HT1080 (cell line): ENCODE measurements at regions not wholly inside any gene's neighbourhood (a gene's known extent, or its start where the extent isn't known, plus 50 kb on each side); places are given as distances from the start of the nearest gene placed in this dataset.

Source experiments
- DNase-seq: peaks from one replicate; pipeline ENCODE4 v3.0.0-alpha.2; 2015; ENCODE audit warnings: low read depth

DNA sequence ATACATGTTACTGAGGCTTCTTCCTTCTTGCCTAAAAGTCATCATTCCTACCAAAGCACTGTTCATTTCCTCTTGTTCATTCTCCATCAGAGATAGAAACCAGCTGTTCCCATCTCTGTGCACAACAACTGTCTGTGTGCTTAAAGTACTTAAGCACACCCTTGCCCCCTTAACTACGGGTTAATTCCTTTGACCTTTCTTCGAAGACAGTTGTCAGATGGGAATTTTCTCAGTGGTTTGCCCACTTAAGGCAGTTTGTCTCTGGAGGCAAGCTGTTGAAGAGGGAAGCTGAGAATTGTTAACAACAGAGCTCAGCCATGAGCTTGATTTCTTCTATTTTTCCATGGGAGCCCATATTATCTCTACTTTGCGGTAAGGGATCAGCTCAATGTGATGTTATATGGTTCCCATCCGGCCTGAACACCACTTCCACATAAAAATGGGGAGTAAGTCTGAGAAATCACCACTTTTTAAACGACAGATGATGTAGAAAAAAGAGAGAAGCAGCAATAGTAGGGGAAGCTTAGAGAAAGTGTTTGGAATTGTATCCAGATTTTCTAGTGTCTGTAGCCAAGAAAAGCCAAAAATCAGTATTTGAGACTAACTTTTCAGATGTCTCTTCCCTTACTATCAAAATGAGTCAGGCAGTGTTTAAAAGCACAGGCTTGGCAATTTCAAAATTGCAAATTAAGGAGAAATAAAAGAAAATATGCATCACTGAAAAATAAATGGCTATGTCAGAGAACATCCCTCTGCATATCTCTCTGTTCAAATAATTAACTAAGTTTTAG is 194.4 kb downstream of the SLIT2 start:
- no peak for DNase-seq

DNA sequence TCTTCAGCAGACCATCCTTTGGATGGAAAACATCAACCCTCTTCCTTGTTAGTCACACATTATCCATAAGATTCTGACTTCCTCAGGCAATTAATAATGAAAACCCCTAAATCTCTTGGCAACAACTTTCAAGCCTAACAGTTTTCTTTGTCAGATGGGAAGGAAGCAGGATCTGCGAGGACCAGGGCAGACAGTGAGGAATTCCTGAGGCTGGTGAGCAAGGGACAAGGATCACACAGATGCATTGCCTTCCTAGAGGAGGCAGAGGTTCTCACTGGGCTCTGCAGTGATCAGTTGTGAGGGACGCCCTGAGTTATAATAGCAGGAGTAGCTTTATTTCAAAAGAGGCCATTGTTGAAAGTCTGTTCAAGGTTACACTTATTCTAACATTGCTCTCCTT is 195.4 kb downstream of the SLIT2 start:
- no peak for DNase-seq

DNA sequence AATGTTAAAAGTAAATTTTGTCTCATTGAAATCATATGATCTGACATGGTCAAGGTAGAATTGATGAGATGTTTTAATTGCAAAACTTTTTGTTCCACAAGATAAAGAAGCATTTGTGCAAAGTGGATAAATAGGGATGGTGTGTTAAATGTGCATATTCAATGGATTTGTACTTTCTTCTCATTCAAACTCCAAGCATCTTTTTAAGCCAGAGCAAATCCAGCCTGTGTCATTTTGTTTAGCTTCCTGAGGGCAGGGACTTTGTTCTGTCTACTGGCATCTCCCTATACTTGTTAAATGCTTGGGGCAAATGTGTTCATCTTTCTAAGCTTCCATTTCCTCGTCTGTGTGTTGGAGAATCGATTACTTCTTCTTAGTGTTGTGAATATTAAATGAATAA is 200.3 kb downstream of the SLIT2 start:
- DNase-seq, result no peak

DNA sequence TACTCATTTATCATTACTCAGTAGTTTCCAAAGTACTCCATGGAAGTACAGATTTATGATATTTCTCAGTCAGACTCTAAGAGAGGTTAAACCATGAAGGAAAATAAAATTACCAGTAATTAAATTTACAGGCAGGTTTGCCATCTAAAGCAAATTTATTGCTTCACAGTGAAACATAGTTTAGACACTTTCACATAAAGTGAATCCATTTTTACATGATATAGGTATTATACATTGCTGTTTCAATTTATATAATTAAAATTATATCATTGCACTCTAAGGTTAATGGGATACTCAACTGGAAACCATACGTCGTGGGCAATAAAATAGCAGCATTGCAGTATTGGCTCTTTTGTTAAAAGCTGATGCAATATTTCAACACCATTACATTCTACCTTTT is 202.8 kb downstream of the SLIT2 start:
- DNase-seq, result no peak

DNA sequence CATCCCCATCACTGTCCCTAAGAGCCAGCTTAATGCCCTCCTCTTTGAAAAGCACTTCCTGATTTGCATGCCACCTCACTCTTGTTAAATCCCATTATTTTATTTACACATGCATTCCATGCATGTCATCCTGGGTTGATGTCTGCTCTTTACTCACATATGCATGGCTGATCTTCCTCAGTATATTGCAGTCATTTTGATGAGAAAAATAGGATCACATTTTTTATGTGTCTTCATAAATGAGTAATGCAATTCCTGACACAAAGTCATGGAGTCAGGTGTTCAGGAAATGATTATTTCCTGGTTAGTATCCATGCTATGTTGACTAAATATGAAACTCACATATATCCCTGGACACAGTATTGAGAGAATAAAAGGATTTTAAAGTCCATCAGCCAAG is 204.7 kb downstream of the SLIT2 start:
- DNase-seq, result peak; percentile 55

DNA sequence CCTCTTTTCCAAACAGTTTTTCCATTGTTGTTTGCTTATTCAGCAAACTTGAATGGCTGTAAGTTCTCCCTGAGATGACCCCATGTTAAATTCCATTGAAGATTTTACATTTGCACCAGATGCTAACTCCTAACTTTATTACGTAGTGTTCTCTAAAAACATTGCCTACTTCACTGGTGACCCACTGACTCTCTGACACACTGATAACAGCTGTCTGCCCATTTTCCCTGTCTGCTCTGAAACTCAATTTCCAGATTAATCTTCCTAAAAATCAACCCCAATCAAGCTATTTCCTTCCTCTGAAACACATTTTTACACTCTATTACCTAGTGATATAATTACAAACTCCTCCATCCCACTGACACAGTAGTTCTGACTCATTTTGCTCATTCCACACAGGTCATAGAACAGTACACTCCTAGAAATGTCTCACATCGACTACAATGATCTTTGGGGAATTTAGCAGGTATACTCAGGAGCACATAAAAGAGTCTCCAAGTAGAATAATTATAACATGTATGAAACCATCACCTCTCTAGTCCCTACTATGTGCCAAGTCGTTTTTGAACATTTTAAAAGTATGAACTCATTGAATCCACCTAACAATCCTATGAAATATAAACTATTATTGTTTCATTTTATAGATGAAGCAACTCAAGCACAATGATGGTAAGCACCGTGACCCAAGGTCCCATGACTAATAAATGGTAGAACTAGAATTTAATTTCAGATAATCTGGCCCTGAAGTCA is 210.9 kb downstream of the SLIT2 start:
- DNase-seq, result peak; percentile 14

DNA sequence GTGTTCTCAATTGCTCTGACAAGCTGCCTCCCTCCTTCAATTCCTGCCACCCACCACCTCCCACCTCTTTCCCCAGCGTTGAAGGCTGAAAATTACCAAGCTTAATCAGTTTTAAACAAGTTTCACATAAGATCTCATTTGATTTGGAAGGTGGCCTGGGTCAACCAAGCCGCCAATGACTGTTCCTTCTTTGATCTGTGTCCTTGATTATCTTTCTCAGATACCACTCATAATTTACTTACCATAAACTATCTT is 211.4 kb downstream of the SLIT2 start:
- no peak for DNase-seq

DNA sequence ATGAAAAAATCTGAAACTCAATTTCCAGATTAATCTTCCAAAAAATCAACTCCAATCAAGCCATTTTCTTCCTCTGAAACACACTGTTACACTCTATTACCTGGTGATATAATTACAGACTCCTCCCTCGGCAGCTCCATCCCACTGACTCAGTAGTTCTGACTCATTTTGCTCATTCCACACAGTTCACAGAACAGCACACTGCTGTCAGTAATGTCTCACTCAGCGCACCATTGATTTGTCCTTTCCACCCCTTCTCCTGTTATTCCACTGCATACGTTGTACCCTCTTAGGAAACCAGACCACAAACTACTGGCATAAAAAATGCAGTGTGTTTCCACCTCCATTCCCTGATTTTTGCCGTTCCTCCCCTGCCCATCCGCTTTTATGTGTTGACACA is 212.7 kb downstream of the SLIT2 start:
- peak; percentile 86 for DNase-seq

DNA sequence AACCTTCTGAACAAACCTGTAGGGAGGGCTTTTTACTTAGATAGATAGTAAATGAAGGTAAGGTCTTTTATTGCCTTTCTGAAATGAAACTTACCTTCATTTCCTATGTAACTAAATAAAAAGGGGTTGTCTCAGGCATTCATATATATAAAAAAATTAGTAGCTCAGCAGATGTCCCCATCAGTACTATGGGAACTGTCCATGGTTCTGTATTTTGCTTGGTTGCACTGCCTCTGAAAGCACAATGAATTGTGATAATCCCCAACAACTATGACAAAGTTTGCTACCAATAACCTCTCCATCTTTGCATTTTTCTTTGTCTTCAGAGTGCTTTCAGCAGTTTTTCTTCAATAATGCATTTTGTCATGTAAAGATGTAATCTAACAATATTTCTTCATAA is 222.4 kb downstream of the SLIT2 start:
- DNase-seq, result peak; percentile 15

DNA sequence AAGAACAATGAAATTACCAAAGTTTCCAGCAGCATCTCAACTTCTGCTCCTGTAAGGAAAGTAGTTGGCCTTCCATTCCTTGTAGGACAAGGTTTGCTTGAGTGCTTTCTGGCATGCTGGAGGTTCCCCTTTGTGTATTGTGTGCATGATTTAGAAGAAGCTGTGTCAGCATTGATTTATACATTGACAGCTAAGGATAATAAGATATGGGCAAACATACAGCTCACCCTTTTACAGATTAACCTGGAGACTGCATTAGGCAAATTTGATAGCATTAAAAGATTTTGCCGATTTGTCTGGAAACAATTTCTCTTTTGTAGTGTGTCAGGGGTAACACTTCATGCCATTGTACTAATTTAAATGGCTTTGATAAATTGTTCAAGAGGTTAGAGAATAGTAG is 221.8 kb upstream of the PACRGL start:
- DNase-seq, result no peak

DNA sequence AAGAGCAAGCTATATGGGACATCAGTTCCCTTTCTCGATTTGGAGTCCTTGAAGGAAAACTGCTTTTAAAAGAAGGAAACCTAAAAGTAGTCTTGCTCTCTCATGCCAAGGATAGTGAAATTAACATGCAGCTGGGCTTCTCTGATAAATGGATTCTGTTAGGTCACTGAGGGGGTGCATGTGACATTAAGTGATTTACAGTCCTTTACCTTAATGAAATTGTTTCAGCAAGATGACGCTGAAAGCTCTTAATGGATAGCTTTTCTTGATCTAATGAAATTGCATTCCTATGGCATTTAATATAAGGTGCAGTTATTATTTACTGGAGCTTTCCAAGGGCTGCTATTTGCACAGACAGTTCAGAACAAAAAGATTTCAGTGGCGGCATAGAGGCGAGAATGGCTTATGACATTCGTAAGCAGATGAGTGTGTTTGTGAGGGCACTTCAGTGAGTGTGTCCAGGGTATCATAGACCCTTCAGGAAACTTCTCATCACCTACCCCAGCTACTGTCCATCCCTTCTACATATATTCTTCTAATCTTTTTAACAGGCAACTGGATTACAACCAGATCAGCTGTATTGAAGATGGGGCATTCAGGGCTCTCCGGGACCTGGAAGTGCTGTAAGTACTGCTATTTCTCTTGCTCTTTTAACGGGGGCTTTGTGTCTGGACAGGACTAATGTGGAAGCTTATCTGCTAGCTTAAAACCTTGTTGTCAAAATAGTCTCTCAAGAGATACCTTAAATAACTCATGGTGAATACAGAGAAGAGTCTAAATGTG is 219.9 kb upstream of the PACRGL start:
- DNase-seq, result no peak

DNA sequence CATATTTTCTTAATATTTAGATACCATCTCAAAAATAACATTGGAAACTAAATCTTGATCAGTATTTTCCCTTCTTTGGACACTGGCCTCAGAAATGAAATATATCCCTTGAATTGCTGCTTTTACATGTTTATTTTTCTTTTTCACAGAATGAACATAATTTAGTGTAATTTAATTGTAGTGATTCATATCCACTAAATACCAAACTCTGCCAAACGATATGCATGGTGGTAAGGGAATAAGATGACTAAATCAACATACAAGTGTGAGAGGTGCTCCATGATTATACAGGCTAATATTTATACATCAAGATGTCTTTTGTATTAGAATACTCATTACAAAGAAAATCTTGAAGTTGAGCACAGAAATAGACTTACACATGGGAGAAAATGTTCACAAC is 216.8 kb upstream of the PACRGL start:
- no peak for DNase-seq

DNA sequence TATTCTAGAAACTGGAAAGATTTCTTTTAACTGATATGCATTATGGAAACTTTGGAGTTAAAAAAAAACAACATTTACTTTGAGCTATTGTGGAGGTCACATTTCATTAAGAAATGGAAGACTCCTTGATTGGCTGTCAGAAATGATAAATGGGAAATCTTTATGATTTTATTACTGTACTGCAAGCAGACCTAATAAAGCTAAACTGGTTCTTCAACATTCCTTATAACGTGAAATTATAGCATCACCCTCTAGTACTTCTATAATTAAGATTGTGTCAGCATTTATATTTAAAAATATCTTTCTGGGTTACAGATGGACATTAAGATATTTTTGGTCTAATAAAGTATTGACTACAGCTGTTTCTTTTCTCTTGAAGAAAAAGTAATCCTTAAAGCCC is 213.8 kb upstream of the PACRGL start:
- DNase-seq, result no peak

DNA sequence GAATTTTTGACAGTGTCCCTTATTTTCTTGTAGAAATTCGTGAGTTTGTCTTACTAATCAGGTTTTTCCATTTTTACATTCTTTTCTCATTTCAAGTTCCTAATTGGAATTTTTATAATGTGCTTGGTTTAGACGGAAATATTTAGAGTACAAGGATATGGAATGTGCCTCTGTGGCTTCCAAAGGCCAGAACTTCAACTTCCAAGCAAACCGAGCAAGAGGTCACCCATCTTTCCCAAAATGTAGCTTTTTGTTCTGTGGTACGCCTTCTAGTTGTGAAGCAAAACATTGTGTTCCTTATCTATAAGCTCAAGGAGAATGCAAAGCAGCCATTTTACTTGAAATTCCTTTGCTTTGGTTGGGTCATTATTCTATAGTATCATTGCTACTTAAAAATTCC is 212.8 kb upstream of the PACRGL start:
- DNase-seq, result no peak

DNA sequence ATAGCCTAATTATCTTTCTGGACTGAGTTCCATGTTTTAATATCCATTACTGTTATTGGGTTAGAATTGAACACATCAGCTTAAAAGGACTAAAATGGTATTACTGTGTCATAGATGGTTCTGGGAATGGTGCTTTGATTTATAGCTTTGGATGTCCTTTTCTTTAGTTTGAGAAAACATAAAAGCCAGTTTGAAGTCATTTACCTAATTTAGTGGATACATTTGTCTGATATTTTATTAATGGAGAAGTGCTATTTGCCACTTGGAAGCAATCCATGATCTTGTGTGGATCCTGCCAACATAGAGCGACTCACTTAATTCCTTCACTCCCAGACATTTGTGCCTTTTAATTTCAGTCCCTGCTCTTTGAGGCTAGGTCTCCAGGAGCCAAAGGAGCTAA is 212.4 kb upstream of the PACRGL start:
- peak; percentile 5 for DNase-seq

DNA sequence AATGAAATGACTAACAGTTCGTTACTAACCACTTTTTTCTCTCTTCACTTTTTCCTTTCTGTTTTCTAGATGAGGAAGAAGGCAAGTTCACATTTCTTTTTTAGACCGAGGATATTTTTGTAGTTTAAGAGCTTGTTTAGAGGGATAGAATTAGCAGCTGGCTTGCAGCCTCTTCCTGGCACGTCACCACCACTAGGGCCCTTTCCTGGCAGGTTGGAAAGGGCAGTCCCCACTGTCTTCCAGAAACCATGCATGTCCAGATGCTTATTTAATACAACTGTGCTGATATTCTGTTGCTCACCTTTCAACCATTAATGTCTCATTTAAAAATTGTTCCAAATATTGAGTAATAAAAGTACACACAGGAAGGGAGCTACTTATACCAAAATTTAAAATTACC is 209.5 kb upstream of the PACRGL start:
- DNase-seq, result no peak

DNA sequence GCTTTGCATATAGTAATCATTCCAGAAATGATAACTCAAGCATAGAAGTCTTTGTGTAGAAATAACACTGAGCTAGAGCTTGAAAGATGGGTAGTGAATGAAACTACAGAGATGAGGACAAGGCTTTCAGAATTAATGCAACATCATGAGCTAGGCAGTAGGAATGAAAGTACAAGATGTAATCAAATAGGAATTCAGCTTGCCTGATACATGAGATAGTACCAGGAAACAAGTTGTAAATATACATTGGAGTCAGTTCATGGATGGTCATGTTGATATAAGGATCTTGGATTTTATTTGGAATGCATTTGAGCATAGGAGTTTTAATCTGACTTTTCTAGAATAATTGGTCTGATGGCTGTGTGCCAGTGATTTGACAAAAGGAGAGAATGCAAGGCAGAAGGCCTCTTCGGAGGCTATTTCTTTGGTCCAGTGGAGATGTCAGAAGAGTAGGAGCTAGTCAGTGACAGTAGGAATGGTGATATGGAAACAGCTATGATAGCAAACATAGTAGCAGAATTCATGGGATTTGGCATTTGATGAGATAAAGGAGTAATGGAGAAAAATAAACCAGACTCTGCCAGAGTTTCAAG is 206.4 kb upstream of the PACRGL start:
- DNase-seq, result no peak

DNA sequence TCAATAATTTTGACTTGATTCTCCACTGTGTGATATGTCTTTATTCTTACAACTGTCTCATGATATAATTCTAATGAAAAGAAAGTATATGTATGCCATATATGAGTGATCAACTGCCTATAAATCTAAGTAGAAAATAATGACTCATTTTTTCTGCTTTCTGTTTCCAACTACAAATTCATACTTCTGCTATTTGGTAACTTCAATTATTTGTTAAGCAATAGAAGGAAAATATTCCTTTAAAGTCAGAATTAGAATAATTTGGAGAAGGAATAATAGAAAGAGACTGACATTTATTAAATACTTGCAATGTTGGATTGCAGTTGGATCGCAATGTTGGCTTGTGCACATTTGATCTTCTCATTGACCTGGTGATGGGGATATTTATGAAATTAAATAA is 204.2 kb upstream of the PACRGL start:
- DNase-seq, result no peak

DNA sequence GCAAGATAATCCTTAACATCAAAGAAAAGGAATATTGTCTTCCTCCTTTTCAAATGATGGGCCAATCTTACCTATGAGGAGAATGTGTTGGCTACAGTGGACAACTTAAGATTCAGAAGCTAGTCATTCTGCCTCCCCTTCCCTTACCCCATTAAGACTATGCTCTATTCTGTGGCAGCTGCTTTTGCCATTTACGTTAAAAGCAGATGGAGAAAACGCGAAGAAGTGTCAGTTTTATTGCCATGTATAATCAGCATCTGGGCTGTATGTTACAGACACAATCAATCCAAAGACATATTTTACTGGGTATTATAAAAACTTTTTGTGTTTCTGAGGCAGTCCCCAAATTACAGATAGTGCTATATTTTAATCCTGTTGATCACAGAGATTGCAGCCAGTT is 196.1 kb upstream of the PACRGL start:
- DNase-seq, result no peak

DNA sequence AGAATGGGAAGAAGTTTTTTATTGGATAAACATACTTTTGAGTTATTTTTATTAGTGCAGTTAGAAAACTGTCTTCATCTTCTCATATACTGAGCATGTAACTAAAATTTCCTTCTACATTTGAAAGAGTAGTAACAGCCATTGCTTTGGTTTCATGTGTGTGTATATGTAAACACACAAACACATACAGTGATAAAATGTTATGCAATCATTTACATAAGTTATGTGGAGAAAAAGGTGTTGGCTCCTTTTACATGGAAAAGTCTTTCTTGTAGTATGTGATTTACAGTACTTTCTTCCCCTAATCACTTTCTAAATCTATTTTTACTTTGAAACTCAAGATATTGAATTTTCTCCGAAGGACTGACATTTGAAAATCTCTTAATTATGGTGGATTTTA is 194.3 kb upstream of the PACRGL start:
- DNase-seq, result no peak

DNA sequence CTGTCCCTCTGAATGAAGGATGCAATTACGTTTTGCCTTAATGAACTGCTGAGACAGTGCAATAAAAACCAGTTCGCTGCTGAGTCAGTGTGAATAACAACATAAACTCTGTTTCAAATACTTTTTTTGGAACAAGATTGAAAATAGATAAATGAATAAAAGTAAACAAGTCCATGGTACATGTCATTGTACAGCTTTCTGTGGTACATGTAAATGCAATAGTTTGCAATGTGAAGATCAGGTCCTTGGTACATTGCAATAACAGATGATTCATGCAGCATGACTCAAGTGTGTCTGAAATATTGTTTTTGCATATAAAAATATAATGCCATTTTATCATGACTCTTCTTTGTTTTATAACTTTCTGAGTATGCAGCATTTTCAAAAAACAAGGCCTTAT is 193.4 kb upstream of the PACRGL start:
- DNase-seq, result peak; percentile 41

DNA sequence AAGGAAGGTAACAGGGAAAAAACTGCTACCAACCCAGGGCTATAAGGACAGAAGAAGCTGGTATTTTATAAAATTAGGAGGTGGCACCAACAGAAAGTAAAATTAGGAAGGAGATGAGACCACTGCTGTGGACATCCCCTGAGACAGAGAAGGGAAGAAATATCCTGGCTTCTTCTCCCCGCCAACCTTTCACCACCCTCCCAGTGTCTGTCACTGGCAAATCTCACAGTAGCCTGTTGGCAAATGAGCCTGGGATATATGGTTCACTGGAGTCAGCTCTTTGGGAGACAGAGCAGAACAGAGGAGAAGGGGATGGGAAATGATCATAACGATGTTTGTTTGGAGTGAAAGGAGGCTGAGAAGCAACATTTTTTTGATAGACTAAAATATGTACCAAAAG is 190.9 kb upstream of the PACRGL start:
- no peak for DNase-seq
